ENCODE measurements at regions not wholly inside any gene's neighbourhood (a gene's known extent, or its start where the extent isn't known, plus 50 kb on each side); places are given as distances from the start of the nearest gene placed in this dataset.

- no peaks in the 10 kb centered on the region for H3K4me1 ChIP-seq
- no peaks in the 10 kb centered on the region for H3K9me3 Mint-ChIP-seq (ENCODE audit: unreplicated experiment)
- no peaks in the 10 kb centered on the region for H3K27me3 ChIP-seq (replicated peaks; ENCODE audit: control insufficient read depth, insufficient read depth, low read length)
- H3K9me3 ChIP-seq = no peaks in the 10 kb centered on the region
- ChIA-PET POLR2A (no interaction called here), CTCF (no interaction called here)
- intact Hi-C loops (cut with micrococcal nuclease; ENCODE audit: unreplicated experiment) = no loop called here
- BruUV-seq (replicated peaks) = no TSS peak
- H3K27me3 Mint-ChIP-seq (ENCODE audit: insufficient read depth, unreplicated experiment) = no peaks in the 10 kb centered on the region
- no peaks in the 10 kb centered on the region for H3K4me1 Mint-ChIP-seq (ENCODE audit: low read depth, unreplicated experiment)
- TF ChIP-seq CTCF (IDR thresholded peaks at IDR 0.05; ENCODE audit: insufficient read depth in 1 of 2, low read depth in 1 of 2, low read length in 1 of 2, severe bottlenecking in 1 of 2, unreplicated experiment in 1 of 2) = no peak
- no peak overlapping the region for H3K27ac Mint-ChIP-seq (ENCODE audit: unreplicated experiment)
- H3K36me3 ChIP-seq (ENCODE audit: control insufficient read depth, insufficient read depth, low read length) = no peaks in the 10 kb centered on the region
- no peak overlapping the region for H3K4me3 ChIP-seq (ENCODE audit: low read depth, low read length)
- H3K36me3 Mint-ChIP-seq (ENCODE audit: insufficient read depth, unreplicated experiment) = no peaks in the 10 kb centered on the region
- no peak overlapping the region for H3K4me3 Mint-ChIP-seq (ENCODE audit: unreplicated experiment)
- no peak for DNase-seq
These were observed 266.7 kb downstream of the C3orf38 start for GRCh38 chr3:88416436-88416835.

GRCh38 chr3:88418219-88418618 lies 268.5 kb downstream of the C3orf38 start:
- intact Hi-C loops (cut with micrococcal nuclease; ENCODE audit: unreplicated experiment) = no loop called here

GRCh38 chr3:88433568-88433967 lies 283.8 kb downstream of the C3orf38 start:
- no peak overlapping the region for H3K27ac Mint-ChIP-seq (ENCODE audit: unreplicated experiment)

More at GRCh38 chr3:88418219-88418618, 268.5 kb downstream of the C3orf38 start:
- H3K9me3 ChIP-seq = no peaks in the 10 kb centered on the region
- H3K4me1 ChIP-seq = no peaks in the 10 kb centered on the region
- ChIA-PET CTCF (no interaction called here), POLR2A (no interaction called here)
- no peak overlapping the region for H3K4me3 ChIP-seq (ENCODE audit: low read depth, low read length)
- no peaks in the 10 kb centered on the region for H3K4me1 Mint-ChIP-seq (ENCODE audit: low read depth, unreplicated experiment)
- no peaks in the 10 kb centered on the region for H3K9me3 Mint-ChIP-seq (ENCODE audit: unreplicated experiment)
- no peak overlapping the region for H3K27ac Mint-ChIP-seq (ENCODE audit: unreplicated experiment)
- H3K27me3 ChIP-seq (replicated peaks; ENCODE audit: control insufficient read depth, insufficient read depth, low read length) = no peaks in the 10 kb centered on the region
- no TSS peak for BruUV-seq (replicated peaks)
- H3K4me3 Mint-ChIP-seq (ENCODE audit: unreplicated experiment) = no peak overlapping the region
- no peak for DNase-seq
- H3K36me3 Mint-ChIP-seq (ENCODE audit: insufficient read depth, unreplicated experiment) = no peaks in the 10 kb centered on the region
- no peaks in the 10 kb centered on the region for H3K27me3 Mint-ChIP-seq (ENCODE audit: insufficient read depth, unreplicated experiment)
- TF ChIP-seq CTCF (IDR thresholded peaks at IDR 0.05; ENCODE audit: insufficient read depth in 1 of 2, low read depth in 1 of 2, low read length in 1 of 2, severe bottlenecking in 1 of 2, unreplicated experiment in 1 of 2) = no peak
- H3K36me3 ChIP-seq (ENCODE audit: control insufficient read depth, insufficient read depth, low read length) = no peaks in the 10 kb centered on the region

More at GRCh38 chr3:88433568-88433967, 283.8 kb downstream of the C3orf38 start:
- DNase-seq = no peak
- intact Hi-C loops (cut with micrococcal nuclease; ENCODE audit: unreplicated experiment) = no loop called here
- H3K27me3 ChIP-seq (replicated peaks; ENCODE audit: control insufficient read depth, insufficient read depth, low read length) = no peaks in the 10 kb centered on the region
- no peaks in the 10 kb centered on the region for H3K9me3 ChIP-seq
- H3K36me3 ChIP-seq (ENCODE audit: control insufficient read depth, insufficient read depth, low read length) = no peaks in the 10 kb centered on the region
- H3K9me3 Mint-ChIP-seq (ENCODE audit: unreplicated experiment) = no peaks in the 10 kb centered on the region
- ChIA-PET POLR2A (no interaction called here), CTCF (no interaction called here)
- H3K27me3 Mint-ChIP-seq (ENCODE audit: insufficient read depth, unreplicated experiment) = no peaks in the 10 kb centered on the region
- no peaks in the 10 kb centered on the region for H3K4me1 ChIP-seq
- no peaks in the 10 kb centered on the region for H3K4me1 Mint-ChIP-seq (ENCODE audit: low read depth, unreplicated experiment)
- no peak for TF ChIP-seq CTCF (IDR thresholded peaks at IDR 0.05; ENCODE audit: insufficient read depth in 1 of 2, low read depth in 1 of 2, low read length in 1 of 2, severe bottlenecking in 1 of 2, unreplicated experiment in 1 of 2)
- BruUV-seq (replicated peaks) = no TSS peak
- no peaks in the 10 kb centered on the region for H3K36me3 Mint-ChIP-seq (ENCODE audit: insufficient read depth, unreplicated experiment)
- no peak overlapping the region for H3K4me3 Mint-ChIP-seq (ENCODE audit: unreplicated experiment)
- H3K4me3 ChIP-seq (ENCODE audit: low read depth, low read length) = no peak overlapping the region

Measured in Caco-2 (cell line).